ENCODE measurements at regions not wholly inside any gene's neighbourhood (a gene's known extent, or its start where the extent isn't known, plus 50 kb on each side); places are given as distances from the start of the nearest gene placed in this dataset.

- H3K4me3 ChIP-seq: no peak overlapping the region
- FAIRE-seq (no peak), DNase-seq (ENCODE audit: low read depth in 1 of 2, low spot score in 1 of 2) (no peak), ATAC-seq (no peak)
- ChIA-PET CTCF (interaction anchor here (0.7 to 1.7 kb wide), 2 partner anchors 7 to 72 kb away, joined by 3 to 6 read pairs; no protein-coding TSS in a partner anchor), POLR2A (no interaction called here)
- 49% methylated on average over 6 of the region's 6 CpGs for WGBS (ENCODE audit: missing lambda C conversion rate)
- no peak overlapping the region for H3K27ac ChIP-seq
- H3K4me1 ChIP-seq: no peaks in the 10 kb centered on the region
- no peak overlapping the region for H3K4me2 ChIP-seq
- no peak for TF ChIP-seq MAX (IDR thresholded peaks at IDR 0.05)
- TF ChIP-seq USF2 (IDR thresholded peaks at IDR 0.05): no peak
- no peak for TF ChIP-seq MAFK (IDR thresholded peaks at IDR 0.05; ENCODE audit: partially characterized antibody)
- TF ChIP-seq CHD2 (IDR thresholded peaks at IDR 0.05; ENCODE audit: low read length, partially characterized antibody): no peak
- TF ChIP-seq RNF2 (IDR thresholded peaks at IDR 0.05; ENCODE audit: borderline replicate concordance, low read depth): no peak
- no peak for TF ChIP-seq ZSCAN20 (CRISPR knock-in tag; IDR thresholded peaks at IDR 0.05)
- no peak for TF ChIP-seq HOXB13 (CRISPR knock-in tag; IDR thresholded peaks at IDR 0.05; ENCODE audit: low read depth)
- no peak for TF ChIP-seq KDM1A (IDR thresholded peaks at IDR 0.05; ENCODE audit: low read depth)
- no peak for TF ChIP-seq REST (IDR thresholded peaks at IDR 0.05)
- TF ChIP-seq NPAS2 (CRISPR knock-in tag; IDR thresholded peaks at IDR 0.05; ENCODE audit: borderline replicate concordance): no peak
- no peaks in the 10 kb centered on the region for H3K9me3 ChIP-seq
These were observed 258.0 kb downstream of the MTX2 start for GRCh38 chr2:176526995-176527901.

- WGBS (ENCODE audit: missing lambda C conversion rate): 71% methylated on average over 4 of the region's 4 CpGs
- FAIRE-seq (no peak), ATAC-seq (no peak), DNase-seq (ENCODE audit: low read depth in 1 of 2, low spot score in 1 of 2) (no peak)
- CTCF ChIA-PET: no interaction called here
- POLR2A ChIA-PET: no interaction called here
- TF ChIP-seq KDM1A (IDR thresholded peaks at IDR 0.05; ENCODE audit: low read depth) (no peak), ZFP36 (IDR thresholded peaks at IDR 0.05; ENCODE audit: borderline replicate concordance, partially characterized antibody) (no peak), HDAC2 (IDR thresholded peaks at IDR 0.05) (no peak), JUN (IDR thresholded peaks at IDR 0.05) (no peak), HMGXB4 (CRISPR knock-in tag; IDR thresholded peaks at IDR 0.05; ENCODE audit: borderline replicate concordance) (no peak), RARB (CRISPR knock-in tag; IDR thresholded peaks at IDR 0.05) (no peak), CHD4 (IDR thresholded peaks at IDR 0.05; ENCODE audit: borderline replicate concordance) (no peak), USF2 (IDR thresholded peaks at IDR 0.05) (no peak), CBX2 (IDR thresholded peaks at IDR 0.05; ENCODE audit: borderline replicate concordance, low read depth) (no peak)
- Histone ChIP-seq H3K4me1 (no peaks in the 10 kb centered on the region), H3K4me3 (no peak overlapping the region), H3K9me3 (no peaks in the 10 kb centered on the region), H3K4me2 (no peak overlapping the region), H3K27ac (no peak overlapping the region)
These were observed 262.4 kb downstream of the MTX2 start for GRCh38 chr2:176531608-176532007.

All from A549 (cell line).